Frontal cortex (tissue), 3 donors: ENCODE measurements at regions not wholly inside any gene's neighbourhood (a gene's known extent, or its start where the extent isn't known, plus 50 kb on each side); places are given as distances from the start of the nearest gene placed in this dataset.
"Not testable (repeated sequence)": the region's sequence is repeated elsewhere in the genome, so short reads cannot be mapped to it uniquely, and the experiment has no call there.

Experiments
- DNase-seq, 2 donors: peaks; one replicate each; pipeline ENCODE4 v3.0.0; 2012; ENCODE audit warnings: low spot score in 2 of 2
- FAIRE-seq: peaks from 2 replicates; lab custom pipeline; 2012; peaks lifted over from hg19 to GRCh38; lab: Jason Lieb, UNC
- donor health status: control.
- donor health status: control.
- donor health status: control.

GRCh38 chr9:91017245-91017644 lies 215.6 kb downstream of the SYK start:
- DNase-seq (no peak), FAIRE-seq (no peak)

GRCh38 chr9:91019871-91020270 lies 218.3 kb downstream of the SYK start:
- FAIRE-seq, DNase-seq: not testable (repeated sequence)

GRCh38 chr9:91021656-91022055 lies 220.0 kb downstream of the SYK start:
- not testable (repeated sequence) for FAIRE-seq, DNase-seq

DNA sequence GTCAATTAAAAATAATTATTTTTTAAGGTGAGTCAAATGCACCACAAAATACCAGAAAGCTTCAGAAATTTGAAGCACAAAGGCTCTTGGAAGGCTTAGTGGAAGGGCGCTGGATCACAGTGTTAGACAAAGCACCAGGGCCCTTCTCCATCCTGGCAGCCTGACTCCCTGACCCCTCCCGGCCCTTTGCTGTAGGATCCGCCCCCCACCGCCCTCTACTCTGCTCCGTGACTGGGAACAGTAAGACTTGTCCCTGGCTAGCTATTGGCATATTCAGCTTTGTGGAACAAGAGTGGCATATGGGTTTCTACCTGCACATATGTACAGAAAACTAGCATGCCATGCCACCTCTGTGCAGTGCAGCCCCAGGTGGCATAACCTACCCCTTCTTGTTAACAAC lies 222.1 kb downstream of the SYK start:
- no peak for DNase-seq
- no peak for FAIRE-seq

DNA sequence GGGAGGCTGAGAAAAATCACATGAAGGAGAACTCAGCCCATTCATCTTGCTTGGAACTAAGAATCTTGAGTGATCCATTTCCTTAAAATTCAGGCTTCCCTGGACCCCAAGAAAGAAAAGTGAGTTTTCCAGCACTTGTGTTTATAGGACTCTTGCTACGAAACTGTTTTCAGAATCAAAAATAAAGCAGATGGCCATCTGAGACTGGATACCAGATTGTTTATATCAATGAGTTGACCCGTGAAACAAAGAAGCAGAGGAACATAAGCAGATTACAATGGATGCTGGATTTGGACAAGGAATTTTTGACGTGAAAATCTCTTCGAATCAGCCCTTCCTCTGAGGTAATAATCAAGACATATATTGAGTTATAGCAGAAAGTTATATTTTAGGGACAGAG lies 223.2 kb downstream of the SYK start:
- FAIRE-seq (no peak), DNase-seq (no peak)

- FAIRE-seq (no peak), DNase-seq (no peak)
Measured at GRCh38 chr9:91025856-91026255, 224.2 kb downstream of the SYK start.

DNA sequence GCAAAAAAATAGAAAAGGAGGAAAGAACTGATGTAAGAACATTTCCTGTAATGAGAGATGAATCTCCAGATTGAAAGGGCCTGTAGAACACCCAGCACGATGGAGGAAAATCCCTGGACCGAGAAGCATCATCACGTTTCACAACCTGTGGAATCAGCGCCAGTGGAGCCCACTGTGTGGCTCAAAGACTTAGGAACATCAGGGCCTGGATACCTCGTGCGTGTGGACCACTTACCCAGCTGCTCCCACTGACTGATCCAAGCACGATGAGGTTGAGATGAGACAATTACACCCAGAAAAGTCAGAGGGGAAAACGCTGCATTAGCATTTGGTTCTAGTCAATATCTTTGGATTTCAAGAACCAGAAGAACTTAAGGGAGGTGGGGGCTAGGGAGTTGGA lies 224.6 kb downstream of the SYK start:
- FAIRE-seq, result no peak

DNA sequence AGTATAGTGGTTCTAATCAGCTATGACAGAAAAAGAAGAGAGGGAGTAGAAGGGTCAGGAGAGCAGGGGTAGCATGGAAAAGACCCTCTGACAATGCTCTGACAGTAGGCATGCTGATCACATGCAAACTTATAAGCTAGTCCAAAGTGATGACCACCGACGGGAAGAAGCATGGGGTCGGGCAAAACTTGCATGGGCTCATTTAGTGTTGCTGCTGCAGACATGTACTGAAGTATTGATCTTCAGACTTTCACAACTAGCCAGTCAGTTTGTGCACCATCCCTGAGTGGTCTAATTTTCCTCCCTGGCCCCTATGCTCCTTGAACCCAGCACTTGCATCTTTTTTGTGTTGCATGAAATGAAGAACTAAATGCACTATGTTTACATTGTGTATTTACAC lies 225.4 kb downstream of the SYK start:
- DNase-seq (no peak), FAIRE-seq (no peak)

More for the DNA sequence above, 224.6 kb downstream of the SYK start:
- DNase-seq, result no peak

DNA sequence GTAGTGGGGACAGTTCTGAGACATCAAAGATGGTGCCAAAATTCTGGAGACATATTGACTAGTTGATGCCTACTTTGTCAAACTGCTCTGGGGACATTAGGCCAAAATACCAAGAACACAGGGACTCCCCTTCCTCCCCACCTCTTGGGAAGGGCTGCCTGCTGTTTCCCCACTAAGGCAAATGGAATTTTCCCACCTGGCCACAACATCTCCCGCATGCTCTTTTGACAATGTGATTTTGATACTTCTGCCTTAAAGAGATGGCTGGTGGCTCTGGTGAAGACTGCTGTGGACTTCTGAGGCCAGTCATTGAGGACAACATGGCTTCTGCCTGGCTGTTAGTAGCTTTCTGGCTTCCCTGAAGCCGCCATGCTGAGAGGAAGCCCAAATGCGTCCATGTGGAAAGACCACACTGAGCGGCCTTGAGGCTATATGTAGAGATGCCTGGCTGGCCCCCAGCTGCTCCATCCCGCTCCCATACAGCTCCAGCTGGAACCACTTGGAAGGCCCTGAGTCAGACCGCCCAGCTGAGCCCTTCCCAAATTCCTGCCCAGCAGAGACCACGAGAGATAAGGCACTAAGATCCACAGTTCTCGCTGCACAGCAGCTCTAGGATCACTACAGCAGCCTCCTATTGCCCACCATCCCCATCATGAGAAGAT lies 226.7 kb downstream of the SYK start:
- DNase-seq (no peak), FAIRE-seq (no peak)

DNA sequence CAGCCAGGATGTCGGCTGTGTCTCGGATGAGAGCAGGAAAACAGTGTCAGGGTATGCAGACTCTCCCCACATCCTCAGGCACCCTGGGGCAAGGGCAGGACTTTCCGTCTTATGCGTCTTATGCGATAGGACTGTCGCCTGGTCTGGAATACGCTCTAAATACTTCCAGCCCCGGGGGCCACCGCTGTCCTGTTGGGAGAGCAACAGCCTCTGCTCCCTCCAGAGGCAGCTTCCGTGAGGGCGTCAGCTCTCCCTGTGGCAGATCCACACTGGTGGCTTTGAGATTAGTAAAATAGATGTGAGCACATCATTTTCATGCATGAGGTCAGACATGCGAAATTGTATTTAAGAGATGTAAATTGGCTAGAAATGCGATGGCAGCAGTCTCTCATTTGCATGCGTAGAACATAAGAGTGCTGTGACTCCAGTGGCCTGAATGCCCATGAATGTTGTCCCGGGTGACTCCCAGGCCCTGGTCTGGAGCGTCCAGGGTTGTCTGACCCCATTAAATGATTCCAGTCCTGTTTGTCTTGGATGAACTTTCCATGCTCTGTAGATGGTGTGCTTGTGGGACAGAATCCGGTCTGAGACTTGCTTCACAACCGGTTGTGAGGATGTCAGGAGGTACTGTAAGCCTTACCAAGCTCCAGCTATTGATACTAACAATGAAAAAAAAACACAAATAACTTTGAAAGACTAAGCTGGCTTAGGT lies 228.2 kb downstream of the SYK start:
- no peak for FAIRE-seq

DNA sequence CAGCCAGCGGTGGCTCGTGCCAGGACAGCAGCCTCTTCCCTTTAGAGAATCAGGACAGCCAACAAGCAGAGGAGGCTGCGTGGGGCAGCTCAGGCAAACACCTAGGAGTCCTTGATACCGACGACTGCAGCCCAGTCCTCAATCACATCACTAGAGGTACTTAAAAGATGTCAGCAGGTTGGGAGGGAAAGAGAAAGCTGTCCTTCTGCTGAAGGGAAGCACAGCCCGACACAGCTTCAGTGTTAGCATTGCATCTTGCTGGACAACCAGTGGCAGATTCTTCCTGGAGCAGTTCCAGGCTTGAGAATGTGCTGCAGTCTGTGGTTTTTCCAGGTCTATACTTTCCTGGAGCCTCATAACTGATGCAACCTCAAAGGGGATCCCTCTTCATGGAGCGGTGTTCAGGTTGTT lies 230.5 kb downstream of the SYK start:
- FAIRE-seq (no peak), DNase-seq (no peak)

More for the DNA sequence above, 228.2 kb downstream of the SYK start:
- no peak for DNase-seq

GRCh38 chr9:91033270-91033669 lies 231.7 kb downstream of the SYK start:
- FAIRE-seq, result no peak

DNA sequence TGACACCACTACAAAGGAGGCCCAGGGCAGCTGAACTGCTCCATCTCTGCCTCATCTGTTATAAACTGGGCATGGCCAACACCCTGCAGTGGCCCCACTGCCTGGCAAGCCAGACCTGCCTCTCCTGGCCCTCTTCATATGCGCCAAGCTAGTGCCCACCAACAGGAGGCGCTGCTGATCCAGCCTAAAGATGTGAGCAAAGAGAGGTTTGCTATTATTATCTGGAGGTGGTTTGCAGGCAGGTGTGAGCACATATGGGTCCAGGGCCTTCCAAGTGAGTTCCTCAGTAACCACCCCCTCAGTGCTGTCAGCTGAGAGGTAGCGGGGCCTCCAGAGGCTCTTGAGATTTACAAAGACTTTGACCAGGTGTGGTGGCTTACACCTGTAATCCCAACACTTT lies 232.2 kb downstream of the SYK start:
- FAIRE-seq (no peak), DNase-seq (no peak)

More at GRCh38 chr9:91033270-91033669, 231.7 kb downstream of the SYK start:
- no peak for DNase-seq

DNA sequence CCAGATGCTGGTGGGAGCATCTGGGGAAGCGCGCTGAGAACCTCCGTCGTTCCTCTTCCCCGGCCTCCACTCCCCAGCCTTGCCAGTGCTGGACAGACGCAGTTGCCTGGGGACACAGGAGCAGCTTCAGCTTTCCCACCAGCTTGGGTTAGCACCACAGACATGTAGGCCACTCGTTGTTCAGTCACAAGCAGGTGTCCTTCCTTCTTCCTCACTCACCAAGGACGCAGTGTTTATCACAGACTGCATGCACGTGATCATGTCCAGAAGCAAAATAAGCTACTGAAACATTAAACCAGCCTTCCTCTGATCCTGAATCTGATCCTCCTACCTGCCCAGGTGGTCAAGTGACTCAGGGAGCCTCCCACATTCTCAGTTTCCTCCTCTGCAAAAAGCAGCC lies 232.9 kb downstream of the SYK start:
- FAIRE-seq, result no peak

GRCh38 chr9:91034976-91035824 lies 233.6 kb downstream of the SYK start:
- DNase-seq, result no peak
- FAIRE-seq, result no peak

More for the DNA sequence above, 232.9 kb downstream of the SYK start:
- no peak for DNase-seq

- FAIRE-seq, result no peak
- no peak for DNase-seq
Measured at GRCh38 chr9:91035825-91036208, 234.2 kb downstream of the SYK start.

DNA sequence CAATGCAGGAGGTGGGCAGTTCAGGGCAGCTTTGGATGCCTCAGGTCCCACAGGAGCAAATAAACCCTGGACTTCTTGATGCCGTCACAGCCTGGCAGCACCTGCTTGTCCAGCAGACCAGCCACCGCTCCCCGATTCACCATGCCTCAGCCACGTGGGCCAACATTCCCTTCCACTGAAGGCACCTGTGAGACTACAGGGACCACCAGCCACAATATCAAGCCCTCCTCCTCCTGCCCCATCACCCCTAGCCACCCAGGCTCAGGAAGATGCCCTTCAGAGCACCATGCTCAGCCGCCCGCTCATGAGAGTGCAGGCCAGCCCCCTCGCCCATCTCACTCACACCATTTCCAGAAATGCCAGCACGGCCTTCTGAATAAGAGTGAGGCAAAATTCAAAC lies 234.7 kb downstream of the SYK start:
- FAIRE-seq (no peak), DNase-seq (no peak)

- DNase-seq (peak; percentile 27 to 75), FAIRE-seq (no peak)
Measured at GRCh38 chr9:91036826-91037510, 235.3 kb downstream of the SYK start.

DNA sequence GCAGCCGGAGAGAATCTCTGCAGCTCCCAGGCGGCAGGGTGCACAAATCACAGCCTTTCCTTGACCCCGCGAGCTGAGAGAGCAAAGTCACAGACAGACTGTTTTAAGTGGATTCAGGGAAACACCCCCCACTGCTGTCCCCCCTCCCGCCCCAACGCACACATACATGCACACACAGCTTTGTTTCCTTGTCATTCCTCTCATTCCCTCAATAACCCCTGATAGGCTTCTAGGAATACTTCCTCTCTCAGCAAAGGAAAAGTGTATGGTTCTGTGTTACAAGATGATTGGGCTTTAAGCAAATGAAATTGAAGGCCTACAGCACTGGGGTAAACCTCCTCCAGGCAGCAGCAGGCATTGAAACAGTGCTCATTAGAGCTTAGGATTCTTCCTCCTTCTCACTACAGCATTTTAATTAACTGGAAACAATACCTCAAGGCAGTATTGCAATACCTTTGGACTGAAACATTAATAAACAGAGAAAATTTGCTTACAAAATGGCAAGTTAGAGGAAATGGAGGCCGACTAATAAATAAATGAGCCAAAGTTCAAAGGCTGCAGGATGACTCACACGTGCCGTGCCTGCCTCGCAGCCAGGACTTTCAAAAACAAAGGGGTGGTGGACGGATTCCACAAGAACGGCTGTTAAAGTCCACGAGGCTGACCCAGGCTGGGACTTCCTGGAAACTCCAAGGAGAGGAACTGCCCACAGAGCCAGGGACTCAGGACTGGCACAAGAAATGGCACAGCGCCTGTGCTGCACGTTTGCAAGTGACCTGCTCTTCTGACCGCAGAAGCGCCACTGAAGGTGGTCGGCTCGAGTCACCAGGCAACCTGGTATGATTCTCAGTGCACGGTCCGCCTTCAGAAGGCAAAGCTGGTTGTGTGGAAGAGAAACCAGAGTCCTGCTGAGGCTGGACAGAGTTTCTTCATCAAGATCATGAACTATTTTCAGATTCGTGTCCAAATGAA lies 236.2 kb downstream of the SYK start:
- FAIRE-seq (no peak), DNase-seq (peak in 1 of 2 donors; percentile 43)
